GM21447 (cell line): ENCODE measurements at regions not wholly inside any gene's neighbourhood (a gene's known extent, or its start where the extent isn't known, plus 50 kb on each side); places are given as distances from the start of the nearest gene placed in this dataset.

Experiments used
- ATAC-seq: cut with Tn5 transposase; IDR thresholded peaks from one replicate; pipeline ENCODE4 v1.9.1; 2021; ENCODE audit not compliant: unreplicated experiment

DNA sequence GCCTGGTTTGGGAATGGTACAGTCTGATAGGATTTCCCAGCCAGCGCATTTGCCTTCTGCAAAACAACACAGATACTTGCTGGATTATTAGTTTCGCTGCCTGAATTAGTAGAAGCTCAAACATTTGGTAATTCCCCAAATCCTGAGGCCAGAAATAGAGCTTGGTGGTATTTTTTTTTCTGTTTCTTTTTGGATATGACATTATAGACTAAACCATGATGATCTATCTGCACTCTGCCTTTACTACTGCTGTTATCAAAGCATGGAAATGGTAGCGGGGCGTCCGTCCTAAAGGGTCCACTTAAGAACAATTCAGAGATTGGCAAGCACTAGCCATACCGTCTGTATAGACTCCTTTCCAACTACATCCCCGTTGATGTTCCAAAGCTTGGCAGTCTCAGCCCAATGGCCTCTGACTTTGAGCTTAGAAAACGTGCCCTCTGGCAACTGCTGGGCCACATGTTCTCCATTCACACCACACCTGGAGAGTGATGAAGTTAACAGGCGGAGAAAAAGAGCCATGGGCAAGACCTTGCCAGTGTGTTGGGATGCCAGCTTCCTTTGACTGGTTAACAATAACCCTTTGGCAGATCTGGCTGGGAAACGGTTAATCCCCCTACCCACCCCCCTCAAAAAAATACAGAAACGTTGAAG is 241.0 kb upstream of the NR2F2 start:
- no peak for ATAC-seq

DNA sequence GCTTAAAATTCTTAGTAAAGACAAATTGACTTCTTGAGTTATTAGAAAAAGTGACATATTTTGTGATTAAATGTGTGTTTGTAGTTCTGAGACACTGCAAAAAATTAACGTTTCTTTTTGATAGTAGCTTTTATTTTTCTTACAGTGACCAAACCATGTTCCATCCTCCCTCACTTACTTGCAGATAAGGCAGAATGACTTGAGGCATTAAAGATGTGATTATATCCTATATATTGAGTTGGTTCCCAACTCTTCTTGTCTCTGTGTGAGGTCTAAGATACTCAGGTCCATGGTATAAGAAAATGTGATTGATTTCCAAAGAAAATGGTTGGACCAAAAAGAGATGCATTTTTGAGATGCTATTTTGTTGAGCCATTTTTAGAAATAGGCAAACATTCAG is 238.3 kb upstream of the NR2F2 start:
- ATAC-seq: no peak

DNA sequence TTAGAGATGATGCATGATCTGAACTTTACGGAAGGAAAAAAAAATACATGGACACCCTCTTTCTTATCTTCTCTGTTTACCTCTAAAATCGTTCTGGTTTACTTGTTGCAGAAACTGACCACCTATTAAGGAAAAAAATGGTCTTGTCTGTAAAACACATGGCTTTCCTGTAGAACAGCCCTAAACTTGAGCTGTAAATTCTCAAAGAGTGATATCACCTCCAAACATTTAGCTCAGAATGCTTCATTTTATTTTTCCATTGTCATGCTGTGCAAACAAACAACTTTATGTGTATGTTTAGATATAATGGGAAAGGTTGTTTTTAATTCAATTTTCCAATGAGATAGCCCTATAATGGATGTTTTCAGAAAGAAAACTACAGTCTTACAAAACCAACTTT is 237.4 kb upstream of the NR2F2 start:
- ATAC-seq: no peak

DNA sequence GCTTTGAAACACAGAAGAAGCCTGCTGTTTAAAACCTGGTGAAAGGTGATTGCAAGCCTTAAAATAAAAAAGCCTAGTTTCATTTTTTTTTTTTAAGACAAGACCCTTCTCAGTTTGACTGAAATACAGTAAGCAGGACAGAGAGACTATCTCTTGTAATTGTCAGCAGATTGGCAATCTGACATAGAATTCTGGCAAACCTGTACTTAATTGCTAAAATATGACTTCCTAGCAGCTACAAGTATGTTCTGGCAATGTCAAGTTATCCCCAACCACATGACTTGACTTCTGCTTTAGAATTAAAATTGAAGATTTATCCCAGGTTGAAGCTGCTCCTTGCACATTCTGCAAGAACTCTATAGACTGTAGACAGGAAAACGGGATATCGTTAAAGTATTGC is 232.8 kb upstream of the NR2F2 start:
- no peak for ATAC-seq

DNA sequence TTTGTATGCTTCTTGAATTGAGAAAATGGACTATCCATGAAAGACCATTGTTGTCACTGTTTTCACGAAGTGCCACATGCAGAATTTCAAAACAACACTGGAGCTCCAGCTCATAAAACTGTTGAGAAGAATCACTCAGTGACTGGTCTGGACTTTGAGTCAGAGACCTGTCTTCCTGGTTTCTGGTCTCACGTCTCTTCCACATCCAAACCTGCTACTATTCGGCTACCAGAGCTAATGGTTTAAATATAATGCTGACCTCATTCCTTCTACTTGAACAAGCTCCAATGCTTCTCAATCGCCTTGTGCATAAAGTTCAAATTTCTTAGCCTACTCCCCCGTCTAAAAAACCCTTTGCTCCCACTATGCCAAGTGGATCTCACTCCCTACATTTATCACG is 227.9 kb upstream of the NR2F2 start:
- no peak for ATAC-seq

DNA sequence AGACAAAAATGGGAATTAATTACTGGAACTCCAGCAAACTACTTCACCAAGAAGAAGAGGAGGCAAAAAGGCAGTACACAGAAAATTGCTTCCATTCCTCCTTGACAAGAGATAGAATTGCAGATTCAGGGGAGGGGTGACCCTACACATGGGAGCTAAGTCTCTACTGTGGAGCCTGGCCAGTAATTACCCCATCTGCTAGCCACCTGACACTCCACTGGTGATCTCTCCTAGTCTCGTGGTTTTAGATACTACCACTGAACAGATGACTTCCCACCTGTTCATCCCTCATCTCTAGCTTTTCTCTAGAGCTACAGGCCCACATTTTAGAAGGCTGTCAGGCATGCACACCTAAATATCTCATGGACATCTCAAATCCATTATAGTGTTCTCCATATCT is 224.3 kb upstream of the NR2F2 start:
- no peak for ATAC-seq

DNA sequence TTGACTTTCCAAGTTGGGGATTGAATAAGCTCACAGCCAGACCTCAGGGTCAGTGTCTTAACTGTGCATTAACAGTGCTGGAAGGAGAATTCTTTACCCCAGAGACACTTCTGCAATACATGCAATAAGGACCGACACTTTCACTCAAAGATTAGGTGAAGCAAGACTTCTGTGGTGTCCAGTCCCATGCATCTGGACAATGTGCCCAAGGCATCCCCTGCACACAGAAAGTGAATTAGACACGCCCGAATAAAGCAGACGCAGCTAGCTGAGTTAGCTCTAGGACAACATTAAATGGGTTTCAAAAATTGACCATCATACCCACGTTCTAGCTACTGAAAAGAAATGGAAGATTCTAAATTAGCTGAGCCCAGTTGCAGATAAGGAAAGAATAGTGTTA is 223.9 kb upstream of the NR2F2 start:
- ATAC-seq: no peak

DNA sequence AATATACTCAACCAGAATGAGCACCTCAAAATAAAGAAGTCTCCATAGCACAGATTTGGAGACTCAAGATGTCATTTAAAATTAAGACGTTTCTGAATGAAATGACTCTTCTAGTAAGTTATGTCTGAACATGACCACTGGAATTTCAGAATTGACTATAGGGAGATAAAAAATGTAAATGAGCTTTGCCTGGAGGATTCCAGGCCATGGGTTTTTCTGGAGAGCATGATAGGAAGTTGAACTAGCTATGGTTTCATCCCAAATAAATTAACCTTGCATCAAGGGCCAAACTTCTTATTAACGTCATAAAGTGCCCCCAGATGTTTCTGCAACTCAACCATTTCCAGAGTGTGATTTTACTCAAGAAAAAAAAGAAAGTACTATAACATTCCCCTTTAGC is 222.6 kb upstream of the NR2F2 start:
- ATAC-seq: no peak

DNA sequence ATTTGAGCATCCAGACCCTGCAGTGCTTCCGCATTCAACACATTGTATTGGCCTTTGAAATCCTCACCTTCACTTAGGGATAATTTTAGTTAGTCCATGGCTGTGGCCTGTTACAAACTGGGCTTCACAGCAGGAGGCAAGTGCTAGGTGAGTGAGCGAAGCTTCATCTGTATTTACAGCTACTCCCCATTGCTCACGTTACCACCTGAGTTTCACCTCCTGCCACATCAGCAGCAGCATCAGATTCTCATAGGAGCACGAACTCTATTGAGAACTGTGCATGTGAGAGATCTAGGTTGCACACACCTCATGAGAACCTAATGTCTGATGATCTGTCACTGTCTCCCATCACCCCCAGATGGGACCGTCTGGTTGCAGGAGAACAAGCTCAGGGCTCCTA is 222.1 kb upstream of the NR2F2 start:
- no peak for ATAC-seq

DNA sequence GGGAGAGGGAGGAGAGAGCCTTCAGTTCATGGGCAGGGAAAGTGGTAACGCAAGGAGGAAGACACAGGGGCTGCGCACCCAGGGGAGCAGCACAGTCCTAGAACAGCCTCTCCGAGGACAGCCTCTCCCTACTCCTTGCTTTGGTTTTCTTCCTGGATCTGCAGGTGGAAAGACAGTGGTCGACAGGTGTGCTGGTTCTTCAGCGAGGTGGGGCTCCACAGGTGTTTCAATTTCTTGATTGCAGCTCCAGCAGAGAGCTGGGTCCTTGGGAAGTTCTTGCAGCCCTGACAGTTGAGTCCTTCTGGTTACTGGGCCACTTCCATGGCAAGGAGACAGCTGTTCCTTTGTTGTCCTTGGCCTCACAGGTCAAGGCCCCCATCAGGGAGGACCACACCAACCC is 220.7 kb upstream of the NR2F2 start:
- ATAC-seq: no peak

DNA sequence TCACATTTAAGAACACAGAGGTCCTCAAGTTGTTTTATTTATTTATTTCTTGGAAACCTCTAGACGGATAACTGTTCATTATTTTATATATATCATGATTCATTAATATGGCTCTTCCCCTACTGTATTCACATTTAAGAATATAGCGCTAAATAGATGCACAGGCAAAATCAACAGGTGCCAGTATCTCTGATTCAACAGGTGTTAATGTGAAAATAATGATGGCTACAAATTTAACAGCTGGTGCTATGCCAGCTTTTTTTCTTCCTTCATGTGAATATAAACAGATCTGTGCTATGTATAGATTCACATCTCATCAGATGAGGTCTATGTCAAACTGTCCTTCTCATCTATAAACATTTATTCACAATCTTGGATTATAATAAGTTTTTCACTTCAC is 218.5 kb upstream of the NR2F2 start:
- no peak for ATAC-seq

DNA sequence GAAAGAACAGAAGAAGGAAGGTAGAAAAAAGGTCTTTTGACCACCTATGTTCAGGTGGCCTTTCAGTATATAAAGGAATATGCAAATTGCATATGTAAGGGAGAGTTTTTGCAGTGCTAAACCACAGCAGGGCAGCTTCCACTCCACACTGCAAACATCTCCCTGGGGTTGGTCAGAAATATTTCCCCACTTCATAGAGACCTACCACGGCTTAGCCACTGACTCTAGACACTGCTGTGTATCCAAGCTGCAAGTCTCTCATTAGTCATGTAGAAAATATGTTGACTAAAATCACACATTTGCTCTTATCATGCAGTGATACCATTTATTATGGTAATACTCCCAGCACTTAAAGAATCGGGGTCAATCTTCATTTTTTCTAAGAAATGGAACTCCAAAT is 214.9 kb upstream of the NR2F2 start:
- no peak for ATAC-seq

DNA sequence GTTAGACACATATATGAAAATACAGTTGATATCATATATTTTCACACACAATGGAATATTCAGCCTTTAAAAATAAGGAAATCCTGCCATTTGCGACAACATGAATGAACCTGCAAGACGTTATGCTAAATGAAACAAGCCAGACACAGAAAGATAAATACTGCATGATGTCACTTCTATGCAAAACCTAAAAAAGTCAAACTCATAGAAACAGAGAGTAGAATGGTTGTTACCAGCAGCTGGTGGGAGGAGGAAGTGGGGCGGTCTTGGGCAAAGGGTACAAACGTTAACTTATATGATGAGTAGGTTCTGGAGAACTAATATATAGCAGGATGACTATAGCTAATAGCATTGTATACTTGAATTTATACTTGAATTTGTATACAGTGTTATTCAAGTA is 213.2 kb upstream of the NR2F2 start:
- no peak for ATAC-seq

DNA sequence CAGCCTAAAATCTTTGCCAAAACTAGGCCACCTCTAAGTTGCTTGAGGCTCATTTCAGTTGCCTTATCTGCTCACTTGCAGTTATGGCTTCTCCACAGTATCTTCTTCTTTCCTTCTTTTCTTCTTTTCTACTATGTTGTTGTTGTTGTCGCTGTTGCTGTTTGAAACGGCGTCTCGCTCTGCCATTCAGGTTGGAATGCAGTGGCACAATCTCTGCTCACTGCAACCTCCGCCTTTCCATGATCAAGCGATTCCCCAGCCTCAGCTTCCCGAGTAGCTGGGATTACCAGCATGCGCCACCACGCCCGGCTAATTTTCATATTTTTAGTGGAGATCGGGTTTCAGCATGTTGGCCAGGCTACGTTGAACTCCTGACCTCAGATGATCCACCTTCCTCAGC is 210.8 kb upstream of the NR2F2 start:
- no peak for ATAC-seq

DNA sequence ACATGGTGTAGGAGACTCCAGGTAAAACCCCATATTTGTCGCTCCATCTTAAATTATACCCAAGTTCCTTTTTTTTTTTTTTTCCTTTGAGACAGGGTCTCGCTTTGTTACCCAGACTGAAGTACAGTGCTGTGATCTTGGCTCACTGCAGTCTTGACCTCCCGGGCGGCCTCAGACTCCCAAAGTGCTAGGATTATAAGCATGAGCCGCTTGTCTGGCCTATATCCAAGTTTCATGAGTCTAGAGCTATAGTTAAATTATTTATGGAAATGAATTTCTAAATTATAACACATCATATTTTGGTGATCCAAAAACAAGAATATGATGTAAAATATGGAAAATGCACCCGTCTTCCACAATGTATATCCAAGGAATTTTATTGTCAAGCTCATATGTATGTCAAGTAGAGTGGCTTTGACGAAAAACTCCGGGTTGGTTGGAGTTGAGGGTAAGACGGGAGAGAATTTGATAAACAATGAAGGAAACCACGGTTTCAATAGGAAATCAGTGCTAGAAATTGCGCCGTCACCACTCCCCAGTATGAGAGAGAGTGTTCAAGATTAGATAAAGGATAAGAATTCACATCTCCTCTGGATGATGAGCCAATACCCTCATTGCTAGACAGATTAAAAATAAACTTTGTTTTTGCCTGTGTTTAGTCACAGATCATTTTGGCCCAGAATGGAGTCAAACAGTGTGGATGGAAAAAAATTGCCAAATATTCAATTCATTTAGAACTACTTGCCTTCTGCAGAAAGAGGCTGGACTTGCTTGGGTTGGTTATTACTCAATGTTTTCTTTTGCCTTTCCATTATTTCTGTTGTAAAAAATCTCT is 209.2 kb upstream of the NR2F2 start:
- no peak for ATAC-seq

DNA sequence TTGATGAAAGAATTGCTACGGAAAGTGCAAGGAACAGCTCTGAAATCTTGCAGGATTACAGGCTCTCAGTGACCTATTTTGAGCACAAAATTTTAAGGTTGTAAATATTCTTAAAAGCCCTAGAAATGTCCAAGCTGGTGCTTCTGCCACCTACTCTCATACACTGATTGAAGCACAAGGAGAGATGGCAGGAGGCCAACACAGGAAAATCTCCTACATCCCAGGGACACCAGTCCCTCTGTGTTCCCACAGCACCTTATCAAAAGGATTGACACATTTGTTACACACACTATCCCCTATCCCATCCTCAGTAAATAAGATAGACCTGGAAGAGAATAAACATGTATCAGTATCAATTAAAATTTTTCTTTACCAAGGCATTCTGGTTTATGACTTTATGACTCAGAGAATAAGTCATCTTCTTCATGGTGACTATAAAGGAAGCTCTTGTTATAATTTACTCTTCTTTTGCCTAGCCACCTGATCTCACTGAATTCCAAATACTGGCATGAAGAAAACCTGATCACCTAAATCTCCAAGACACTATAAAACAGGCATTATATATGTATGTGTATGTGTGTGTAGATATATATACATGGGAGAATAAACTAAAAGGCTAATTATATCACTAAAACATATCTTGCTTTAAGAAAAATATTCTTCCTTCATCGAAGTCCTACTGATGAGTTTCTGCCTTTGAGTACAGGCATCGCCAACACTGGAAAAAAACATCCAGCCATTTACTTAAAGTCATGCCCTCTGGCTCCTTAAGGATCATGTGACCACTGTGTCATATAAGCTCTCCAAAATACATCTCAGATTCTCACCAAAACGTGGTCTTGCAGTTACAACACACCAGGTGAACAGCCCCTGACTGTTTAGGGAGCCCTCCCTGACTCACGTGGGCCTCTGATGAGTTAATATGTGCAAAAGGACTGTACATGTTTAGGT is 208.1 kb upstream of the NR2F2 start:
- ATAC-seq: no peak

DNA sequence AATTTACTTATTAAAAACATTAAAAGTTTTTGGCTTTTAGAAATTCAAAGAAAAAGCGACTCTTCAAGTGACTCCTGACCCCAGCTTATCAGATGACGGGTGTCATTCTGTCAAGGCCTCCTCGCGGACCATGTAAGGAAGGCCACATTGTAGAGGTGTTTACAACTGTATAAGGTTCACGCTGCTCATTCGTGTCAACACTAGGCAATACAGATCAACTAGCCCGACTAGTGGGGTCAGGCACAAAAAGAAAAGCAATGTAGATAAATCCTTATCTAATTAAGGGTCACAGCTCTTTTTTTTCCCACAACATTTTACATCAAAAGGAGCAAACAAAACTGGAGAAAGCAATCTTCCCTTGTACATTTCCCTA is 207.5 kb upstream of the NR2F2 start:
- no peak for ATAC-seq

DNA sequence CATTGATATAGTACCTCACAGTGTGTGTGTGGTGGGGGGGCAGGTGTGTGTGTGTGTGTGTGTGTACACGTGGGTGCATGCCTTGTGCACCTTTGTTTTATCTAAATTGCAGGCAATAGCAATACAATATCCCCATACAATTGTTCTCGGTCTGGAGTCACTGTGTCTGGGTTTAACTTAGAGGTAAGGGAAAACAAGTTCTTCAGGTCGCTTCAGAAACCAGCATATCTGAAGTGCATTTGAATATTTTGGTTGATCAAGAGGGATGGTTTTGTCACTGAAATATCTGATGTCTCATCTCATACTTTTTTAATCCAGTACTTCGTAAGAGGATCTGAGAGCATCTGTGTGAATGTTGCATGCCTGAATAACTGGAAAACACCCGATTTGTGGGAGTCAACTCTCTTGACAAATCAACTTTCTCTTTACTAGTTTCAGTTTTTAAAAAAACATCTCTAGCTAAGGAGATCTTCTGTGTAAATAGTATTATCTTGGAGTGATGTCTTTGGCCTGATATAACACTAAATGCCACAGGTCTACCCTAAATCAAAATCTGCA is 206.8 kb upstream of the NR2F2 start:
- ATAC-seq: no peak

DNA sequence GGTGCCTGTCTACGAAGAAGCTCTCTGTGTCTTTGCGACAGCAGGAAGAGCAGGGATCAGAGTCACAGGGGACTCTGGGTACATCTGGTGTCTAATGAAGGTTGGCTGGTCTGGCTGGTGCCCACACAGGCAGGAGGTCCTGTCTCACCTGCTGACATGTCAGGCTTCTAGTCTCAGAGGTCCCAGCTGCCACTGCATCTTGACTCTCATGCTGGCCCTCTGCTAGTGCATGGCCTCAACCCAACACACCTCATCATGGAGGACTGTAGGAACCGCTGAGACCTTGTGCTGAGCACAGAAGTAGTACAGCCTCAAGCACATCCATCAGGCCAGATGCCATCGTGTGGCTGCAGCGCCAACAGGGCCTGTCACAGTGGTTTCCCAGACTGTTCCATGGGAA is 206.1 kb upstream of the NR2F2 start:
- ATAC-seq: no peak

DNA sequence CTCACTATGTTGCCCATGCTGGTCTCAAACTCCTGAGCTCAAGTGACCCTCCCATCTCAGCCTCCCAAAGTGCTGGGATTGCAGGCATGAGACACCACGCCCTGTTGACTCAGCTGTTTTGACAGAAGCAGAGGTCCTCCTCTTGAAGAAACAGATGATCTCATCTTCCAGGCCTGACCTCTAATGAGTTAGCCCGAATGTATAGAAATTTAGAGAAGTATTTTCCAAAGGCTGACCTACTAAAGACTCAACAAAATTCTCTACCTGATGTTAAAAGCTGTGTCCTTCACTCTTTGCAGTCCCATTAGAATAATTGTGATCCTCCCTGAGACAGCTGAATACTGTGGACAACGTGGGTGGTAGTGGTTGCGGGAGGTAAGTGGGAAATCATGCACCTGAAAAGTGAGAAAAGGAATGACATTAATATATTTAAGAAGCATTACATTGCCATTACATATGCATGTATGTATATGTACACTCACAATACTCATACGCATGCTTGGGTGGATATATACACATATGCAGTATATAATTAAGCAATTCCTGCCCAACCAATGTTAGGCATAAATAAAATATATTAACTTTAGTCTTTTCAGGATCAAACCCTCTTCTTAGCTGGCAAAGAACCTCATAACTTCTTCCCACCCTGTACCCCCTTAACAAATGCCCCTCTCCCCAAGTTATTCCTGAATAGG is 204.6 kb upstream of the NR2F2 start:
- ATAC-seq: no peak

DNA sequence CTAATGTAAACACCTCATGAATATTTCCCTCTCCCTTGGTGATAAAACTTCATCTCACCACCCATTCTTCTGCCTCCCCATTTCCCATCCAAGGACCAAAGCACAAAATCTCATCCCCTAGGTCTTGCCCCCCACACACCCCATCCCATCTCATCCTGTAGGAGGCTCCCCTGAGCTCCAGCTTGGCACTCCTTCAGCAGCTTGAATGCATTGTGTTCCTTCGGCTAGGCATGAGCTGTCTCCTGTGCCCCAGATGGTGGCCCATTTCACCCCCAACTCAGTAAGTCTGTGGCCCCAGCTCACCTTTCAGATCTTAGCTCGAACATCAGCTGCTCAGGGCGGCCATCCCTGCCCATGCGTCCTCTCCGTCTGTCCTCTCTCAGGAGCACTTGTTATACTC is 203.6 kb upstream of the NR2F2 start:
- ATAC-seq: no peak
